ENCODE measurements at regions not wholly inside any gene's neighbourhood (a gene's known extent, or its start where the extent isn't known, plus 50 kb on each side); places are given as distances from the start of the nearest gene placed in this dataset.
A peak's percentile ranks its signal among the peaks of the same experiment; 100 is the strongest.

DNA sequence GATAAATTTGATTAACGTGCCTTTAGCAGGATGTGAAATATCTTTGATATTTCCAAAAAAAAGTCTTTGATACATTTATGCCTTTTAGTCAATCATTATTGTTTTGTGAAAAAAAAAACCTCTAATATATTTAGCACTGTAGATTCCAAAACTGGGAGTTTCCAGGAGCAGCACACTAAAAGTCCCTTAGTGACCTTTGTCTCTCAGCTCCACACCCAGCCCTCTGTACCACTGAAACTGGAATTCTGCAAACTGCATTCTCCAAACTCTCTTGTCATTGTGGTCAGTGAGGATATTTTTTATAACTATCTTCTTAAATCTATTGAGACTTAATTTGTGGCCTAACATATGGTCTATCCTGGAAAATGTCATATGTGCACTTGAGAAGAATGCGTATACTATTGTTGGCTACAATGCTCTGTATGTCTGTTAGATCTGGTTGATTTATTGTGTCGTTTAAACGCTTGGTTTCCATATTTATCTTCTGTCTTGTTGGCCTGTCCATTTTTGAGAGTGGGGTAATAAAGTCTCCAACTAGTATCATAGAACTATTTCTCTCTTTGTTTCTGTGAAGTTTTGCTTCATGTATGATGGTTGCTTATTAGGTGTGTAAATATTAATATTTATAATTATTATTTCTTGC is 73.2 kb upstream of the CNKSR3 start:
- no peak for DNase-seq (ENCODE audit: low read depth)
- TF ChIP-seq, protein P1, sequence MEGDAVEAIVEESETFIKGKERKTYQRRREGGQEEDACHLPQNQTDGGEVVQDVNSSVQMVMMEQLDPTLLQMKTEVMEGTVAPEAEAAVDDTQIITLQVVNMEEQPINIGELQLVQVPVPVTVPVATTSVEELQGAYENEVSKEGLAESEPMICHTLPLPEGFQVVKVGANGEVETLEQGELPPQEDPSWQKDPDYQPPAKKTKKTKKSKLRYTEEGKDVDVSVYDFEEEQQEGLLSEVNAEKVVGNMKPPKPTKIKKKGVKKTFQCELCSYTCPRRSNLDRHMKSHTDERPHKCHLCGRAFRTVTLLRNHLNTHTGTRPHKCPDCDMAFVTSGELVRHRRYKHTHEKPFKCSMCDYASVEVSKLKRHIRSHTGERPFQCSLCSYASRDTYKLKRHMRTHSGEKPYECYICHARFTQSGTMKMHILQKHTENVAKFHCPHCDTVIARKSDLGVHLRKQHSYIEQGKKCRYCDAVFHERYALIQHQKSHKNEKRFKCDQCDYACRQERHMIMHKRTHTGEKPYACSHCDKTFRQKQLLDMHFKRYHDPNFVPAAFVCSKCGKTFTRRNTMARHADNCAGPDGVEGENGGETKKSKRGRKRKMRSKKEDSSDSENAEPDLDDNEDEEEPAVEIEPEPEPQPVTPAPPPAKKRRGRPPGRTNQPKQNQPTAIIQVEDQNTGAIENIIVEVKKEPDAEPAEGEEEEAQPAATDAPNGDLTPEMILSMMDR (IDR thresholded peaks at IDR 0.05; ENCODE audit: insufficient read depth, low read length, poor library complexity, severe bottlenecking): no peak
- H3K4me3 ChIP-seq (ENCODE audit: low read depth, low read length): no peak overlapping the region
- no peaks in the 10 kb centered on the region for H3K27me3 ChIP-seq (ENCODE audit: control insufficient read depth, insufficient read depth, low read length)
- no peaks in the 10 kb centered on the region for H3K36me3 ChIP-seq (ENCODE audit: control insufficient read depth, insufficient read depth, low read length)

DNA sequence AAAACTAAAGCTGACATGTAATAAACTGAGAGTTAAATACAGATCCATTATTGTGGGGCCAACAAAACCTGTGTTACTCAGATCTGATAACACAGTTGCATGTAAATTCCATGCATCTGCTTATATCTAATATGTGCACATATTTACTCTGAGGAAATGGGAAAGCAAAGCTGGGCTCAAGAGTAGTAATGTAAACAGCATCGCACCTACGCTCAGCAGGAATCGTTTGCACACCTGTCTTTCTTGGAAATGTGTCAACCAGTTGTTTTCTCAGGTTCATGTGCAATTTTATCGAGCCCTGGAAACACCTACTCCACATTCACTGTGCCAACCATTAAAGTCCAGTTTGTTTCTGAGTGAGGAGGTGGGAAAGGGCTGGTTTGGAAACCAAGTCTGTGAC is 80.3 kb upstream of the CNKSR3 start:
- H3K27me3 ChIP-seq (ENCODE audit: control insufficient read depth, insufficient read depth, low read length): no peaks in the 10 kb centered on the region
- H3K36me3 ChIP-seq (ENCODE audit: control insufficient read depth, insufficient read depth, low read length): no peaks in the 10 kb centered on the region
- DNase-seq (ENCODE audit: low read depth): no peak
- H3K4me3 ChIP-seq (ENCODE audit: low read depth, low read length): no peak overlapping the region
- TF ChIP-seq, protein P1 (IDR thresholded peaks at IDR 0.05; ENCODE audit: insufficient read depth, low read length, poor library complexity, severe bottlenecking): no peak

DNA sequence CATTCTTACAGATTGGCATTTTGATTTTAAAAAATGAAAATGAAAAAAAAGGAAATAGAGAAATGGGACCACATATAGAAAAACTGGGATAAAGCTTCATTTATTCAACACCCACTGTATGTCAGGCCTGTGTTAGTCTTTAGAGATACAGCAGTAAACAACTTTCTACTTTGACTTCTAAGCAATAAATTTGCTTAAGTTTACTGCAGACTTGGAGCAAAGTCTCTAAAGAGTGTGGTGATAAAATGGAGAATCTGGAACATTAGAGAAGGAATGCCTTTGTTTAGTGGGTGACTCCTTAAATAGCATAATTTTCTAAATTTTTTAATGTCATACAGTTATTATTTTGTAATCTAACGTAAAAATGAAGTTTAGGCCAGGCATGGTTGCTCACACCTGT is 80.7 kb upstream of the CNKSR3 start:
- no peak for DNase-seq (ENCODE audit: low read depth)

DNA sequence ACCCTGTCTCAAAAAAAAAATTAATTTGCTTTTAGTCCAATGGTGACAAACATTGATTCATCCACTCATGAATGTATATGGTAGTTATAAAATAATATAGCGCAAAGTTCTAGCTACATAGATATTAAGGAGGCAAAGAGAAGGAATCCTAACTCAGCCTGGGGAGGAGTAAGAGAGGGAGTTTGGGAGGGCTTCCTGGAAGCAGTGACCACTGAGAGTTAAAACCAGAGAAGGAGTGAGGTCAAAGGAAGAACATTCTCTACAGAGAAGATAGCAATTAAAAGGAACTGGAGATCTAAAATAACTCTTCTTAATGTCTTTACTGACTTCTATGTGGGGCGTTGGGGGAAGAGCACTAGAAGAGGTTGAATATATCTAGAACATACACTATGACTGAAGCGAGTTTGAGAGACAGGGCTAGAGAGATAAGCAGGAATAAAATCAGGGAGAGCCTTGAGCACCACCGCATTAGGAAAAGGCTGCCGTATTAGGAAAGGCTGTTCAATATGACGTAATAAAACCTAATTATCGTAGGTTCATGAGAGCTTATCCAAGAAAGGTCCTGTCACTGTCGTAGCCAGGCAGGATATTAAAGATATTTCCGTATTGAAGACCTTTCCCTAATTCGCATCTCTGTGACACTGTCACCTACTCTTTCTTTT is 81.8 kb upstream of the CNKSR3 start:
- Histone ChIP-seq H3K36me3 (ENCODE audit: control insufficient read depth, insufficient read depth, low read length) (no peaks in the 10 kb centered on the region), H3K4me3 (ENCODE audit: low read depth, low read length) (no peak overlapping the region), H3K27me3 (ENCODE audit: control insufficient read depth, insufficient read depth, low read length) (no peaks in the 10 kb centered on the region)
- TF ChIP-seq, protein P1 (IDR thresholded peaks at IDR 0.05; ENCODE audit: insufficient read depth, low read length, poor library complexity, severe bottlenecking): no peak
- DNase-seq (ENCODE audit: low read depth): no peak

More for the DNA sequence above, 80.7 kb upstream of the CNKSR3 start:
- TF ChIP-seq, protein P1 (IDR thresholded peaks at IDR 0.05; ENCODE audit: insufficient read depth, low read length, poor library complexity, severe bottlenecking): no peak
- Histone ChIP-seq H3K4me3 (ENCODE audit: low read depth, low read length) (no peak overlapping the region), H3K27me3 (ENCODE audit: control insufficient read depth, insufficient read depth, low read length) (no peaks in the 10 kb centered on the region), H3K36me3 (ENCODE audit: control insufficient read depth, insufficient read depth, low read length) (no peaks in the 10 kb centered on the region)

DNA sequence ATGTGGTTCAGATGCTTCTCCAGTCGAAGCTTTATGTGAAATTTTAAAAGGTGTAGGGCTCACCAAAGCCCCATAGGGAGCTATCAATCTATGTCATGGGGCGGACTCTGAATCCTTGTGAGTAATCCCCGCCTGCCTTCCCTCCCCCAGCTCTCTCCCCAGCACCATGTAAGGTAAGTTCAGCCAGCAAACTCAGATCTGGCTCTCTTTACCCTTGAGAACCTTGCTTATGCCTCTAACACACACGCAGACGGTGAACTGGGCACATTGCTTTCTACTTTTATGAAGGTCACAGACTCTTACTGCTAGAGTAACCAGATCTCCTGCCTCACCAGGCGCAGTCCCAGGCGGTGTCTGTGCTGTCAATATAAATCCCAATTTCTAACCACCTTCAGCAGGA is 82.6 kb upstream of the CNKSR3 start:
- H3K36me3 ChIP-seq (ENCODE audit: control insufficient read depth, insufficient read depth, low read length): no peaks in the 10 kb centered on the region
- TF ChIP-seq, protein P1 (IDR thresholded peaks at IDR 0.05; ENCODE audit: insufficient read depth, low read length, poor library complexity, severe bottlenecking): no peak
- peak; percentile 7 for DNase-seq (ENCODE audit: low read depth)
- no peaks in the 10 kb centered on the region for H3K27me3 ChIP-seq (ENCODE audit: control insufficient read depth, insufficient read depth, low read length)
- H3K4me3 ChIP-seq (ENCODE audit: low read depth, low read length): no peak overlapping the region
